GM21526 (cell line): ENCODE measurements at regions not wholly inside any gene's neighbourhood (a gene's known extent, or its start where the extent isn't known, plus 50 kb on each side); places are given as distances from the start of the nearest gene placed in this dataset.

ENCODE experiments used
- ATAC-seq: cut with Tn5 transposase; IDR thresholded peaks from one replicate; pipeline ENCODE4 v1.9.1; 2021; ENCODE audit warnings: moderate library complexity; ENCODE audit not compliant: unreplicated experiment, low FRiP score

GRCh38 chr2:173754837-173755236 is 210.3 kb downstream of the SP3 start:
- ATAC-seq, result no peak

GRCh38 chr2:173755798-173756197 is 209.4 kb downstream of the SP3 start:
- no peak for ATAC-seq

- no peak for ATAC-seq
These were observed 205.2 kb downstream of the SP3 start for GRCh38 chr2:173759959-173760358.

- no peak for ATAC-seq
These were observed 204.6 kb downstream of the SP3 start for GRCh38 chr2:173760553-173760952.

- ATAC-seq, result no peak
These were observed 203.5 kb downstream of the SP3 start for GRCh38 chr2:173761603-173762119.

- ATAC-seq, result no peak
These were observed 203.0 kb downstream of the SP3 start for GRCh38 chr2:173762221-173762620.

- no peak for ATAC-seq
These were observed 202.3 kb downstream of the SP3 start for GRCh38 chr2:173762864-173763263.

- no peak for ATAC-seq
These were observed 201.5 kb downstream of the SP3 start for GRCh38 chr2:173763641-173764040.

GRCh38 chr2:173764094-173764493 is 201.1 kb downstream of the SP3 start:
- no peak for ATAC-seq

- ATAC-seq, result no peak
These were observed 198.5 kb downstream of the SP3 start for GRCh38 chr2:173766537-173767289.

- ATAC-seq, result no peak
These were observed 194.1 kb downstream of the SP3 start for GRCh38 chr2:173770947-173771678.

GRCh38 chr2:173772205-173772604 is 193.0 kb downstream of the SP3 start:
- ATAC-seq, result no peak

- ATAC-seq, result no peak
These were observed 192.1 kb downstream of the SP3 start for GRCh38 chr2:173773076-173773475.

- no peak for ATAC-seq
These were observed 189.7 kb downstream of the SP3 start for GRCh38 chr2:173775440-173775839.

GRCh38 chr2:173782681-173783080 is 182.5 kb downstream of the SP3 start:
- ATAC-seq, result no peak

GRCh38 chr2:173783382-173783781 is 181.8 kb downstream of the SP3 start:
- no peak for ATAC-seq

GRCh38 chr2:173785813-173786212 is 179.4 kb downstream of the SP3 start:
- no peak for ATAC-seq

- ATAC-seq, result no peak
These were observed 173.7 kb downstream of the SP3 start for GRCh38 chr2:173791502-173791901.

- no peak for ATAC-seq
These were observed 173.0 kb downstream of the SP3 start for GRCh38 chr2:173792166-173792565.

- ATAC-seq, result no peak
These were observed 172.4 kb downstream of the SP3 start for GRCh38 chr2:173792741-173793140.

- no peak for ATAC-seq
These were observed 171.2 kb downstream of the SP3 start for GRCh38 chr2:173793709-173794565.
